Chondrocyte (in vitro differentiated cells): ENCODE measurements at regions not wholly inside any gene's neighbourhood (a gene's known extent, or its start where the extent isn't known, plus 50 kb on each side); places are given as distances from the start of the nearest gene placed in this dataset.
"Not testable (repeated sequence)": the region's sequence is repeated elsewhere in the genome, so short reads cannot be mapped to it uniquely, and the experiment has no call there.

ENCODE experiments used
- DNase-seq: peaks from one replicate; pipeline ENCODE4 v3.0.0; 2021; ENCODE audit warnings: mixed read lengths, low spot score
- H3K27ac Mint-ChIP-seq: one replicate; pipeline ENCODE4 v1.8.0; 2021; ENCODE audit warnings: mild to moderate bottlenecking, moderate library complexity, mixed read lengths; ENCODE audit not compliant: unreplicated experiment
- H3K27me3 Mint-ChIP-seq: 2 replicates; pipeline ENCODE4 v1.8.0; 2021; ENCODE audit warnings: low read depth, mixed read lengths
- H3K36me3 Mint-ChIP-seq: 2 replicates; pipeline ENCODE4 v1.8.0; 2021; ENCODE audit warnings: low read depth, mixed read lengths
- H3K4me1 Mint-ChIP-seq: 2 replicates; pipeline ENCODE4 v1.8.0; 2021; ENCODE audit warnings: low read depth, mild to moderate bottlenecking, mixed read lengths
- H3K4me3 Mint-ChIP-seq: one replicate; pipeline ENCODE4 v1.8.0; 2021; ENCODE audit warnings: mild to moderate bottlenecking, moderate library complexity, mixed read lengths; ENCODE audit not compliant: unreplicated experiment
- H3K9me3 Mint-ChIP-seq: 2 replicates; pipeline ENCODE4 v1.8.0; 2021; ENCODE audit warnings: low read depth, mixed read lengths
- CTCF ChIP-seq: fragments of 200-600 bp; sonication (generic); IDR thresholded peaks from 2 replicates; pipeline ENCODE4 v1.5.0; 2021; ENCODE audit warnings: antibody characterized with exemption, mild to moderate bottlenecking, moderate library complexity

DNA sequence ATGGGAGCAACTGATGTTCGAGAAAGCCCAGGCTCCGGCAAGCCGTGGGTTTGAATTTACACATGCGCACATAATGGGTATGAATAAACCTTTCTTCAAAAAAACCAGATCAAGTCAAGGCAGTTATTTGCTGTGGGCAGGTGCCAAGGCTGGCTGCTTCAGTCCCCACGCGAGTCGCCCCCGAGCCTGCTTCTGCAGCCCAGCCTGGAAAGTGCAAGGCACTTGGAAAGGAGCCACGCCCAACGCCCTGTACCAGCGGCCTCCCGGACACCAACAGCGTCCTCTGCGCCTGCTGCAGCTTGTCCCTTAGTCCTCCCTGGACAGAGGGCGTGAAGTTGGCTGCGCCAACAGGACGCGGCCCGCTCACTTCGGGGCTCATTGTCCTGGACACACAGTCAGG, 68.9 kb downstream of the KLF15 start:
- no peak for DNase-seq

DNA sequence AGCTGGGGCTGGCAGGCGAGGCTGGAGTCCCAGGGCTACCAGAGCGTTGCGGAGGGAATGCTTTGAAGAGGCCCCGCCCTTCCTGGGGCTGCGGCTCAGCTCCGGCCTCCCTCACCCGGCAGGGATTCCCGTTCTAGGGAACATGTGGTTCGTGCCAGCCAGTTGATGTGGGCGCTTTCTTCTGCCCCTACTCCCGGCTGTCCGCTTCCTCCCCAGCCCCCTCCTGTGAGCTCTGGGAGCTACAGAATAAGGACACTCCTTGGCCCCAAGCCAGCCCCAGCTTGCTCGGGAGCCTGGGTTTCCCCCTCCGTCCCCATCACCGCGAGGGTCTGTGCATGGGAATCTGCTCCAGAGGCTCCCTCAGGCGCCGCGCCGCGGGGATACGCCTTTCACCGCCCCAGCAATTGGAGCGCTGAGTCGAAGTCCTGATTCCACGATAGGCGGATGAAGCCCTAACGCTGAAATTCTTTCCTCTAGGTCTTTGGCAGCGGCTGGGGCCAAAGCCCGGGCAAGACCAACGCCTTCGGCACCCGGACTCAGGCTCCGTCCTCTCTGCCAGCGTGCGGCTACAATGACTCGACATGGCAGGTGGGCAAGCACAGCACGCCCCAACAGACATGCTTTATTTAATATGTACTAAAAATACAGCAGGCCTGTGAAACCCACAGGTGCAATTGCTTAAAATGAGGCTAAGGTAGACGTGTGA, 69.5 kb downstream of the KLF15 start:
- H3K4me3 Mint-ChIP-seq, result peak overlapping the region; percentile 74
- peaks cover 9% of the 10 kb centered on the region for H3K27me3 Mint-ChIP-seq

More for the DNA sequence above, 68.9 kb downstream of the KLF15 start:
- Mint-ChIP-seq H3K36me3 (no peaks in the 10 kb centered on the region), H3K27ac (no peak overlapping the region), H3K27me3 (peaks cover 9% of the 10 kb centered on the region), H3K4me1 (peaks cover 19% of the 10 kb centered on the region), H3K9me3 (no peaks in the 10 kb centered on the region), H3K4me3 (no peak overlapping the region)
- no peak for TF ChIP-seq CTCF

GRCh38 chr3:126287171-126287535, 70.1 kb downstream of the KLF15 start:
- peak overlapping the region; percentile 74 for H3K4me3 Mint-ChIP-seq
- no peak for TF ChIP-seq CTCF
- H3K9me3 Mint-ChIP-seq, result no peaks in the 10 kb centered on the region
- H3K27ac Mint-ChIP-seq, result peak overlapping the region; percentile 77
- no peak for DNase-seq
- peaks cover 9% of the 10 kb centered on the region for H3K27me3 Mint-ChIP-seq
- no peaks in the 10 kb centered on the region for H3K36me3 Mint-ChIP-seq
- peaks cover 19% of the 10 kb centered on the region for H3K4me1 Mint-ChIP-seq

More for the DNA sequence above, 69.5 kb downstream of the KLF15 start:
- peaks cover 19% of the 10 kb centered on the region for H3K4me1 Mint-ChIP-seq
- no peak for DNase-seq
- no peaks in the 10 kb centered on the region for H3K9me3 Mint-ChIP-seq
- no peaks in the 10 kb centered on the region for H3K36me3 Mint-ChIP-seq
- TF ChIP-seq CTCF, result peak; percentile 20
- H3K27ac Mint-ChIP-seq, result peak overlapping the region; percentile 77

DNA sequence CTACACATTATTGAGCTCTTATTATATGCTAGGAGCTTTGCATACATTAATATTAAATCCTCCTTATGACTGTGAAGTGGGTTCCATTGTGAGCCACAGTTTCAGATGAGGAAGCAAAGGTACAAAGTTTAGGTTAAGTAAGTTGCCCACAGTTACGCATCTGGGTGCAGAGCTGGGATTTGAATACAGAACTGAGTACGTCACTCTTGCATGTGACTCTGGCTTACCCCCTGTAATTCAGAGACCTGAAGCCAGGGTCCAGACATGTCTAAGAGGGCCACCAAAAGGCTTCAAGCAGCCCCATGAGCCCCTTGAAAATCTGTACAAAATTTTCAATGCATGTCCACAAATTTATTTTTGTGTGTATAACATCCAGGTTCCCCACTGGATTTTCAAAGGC, 71.8 kb downstream of the KLF15 start:
- Mint-ChIP-seq H3K27ac (no peak overlapping the region), H3K4me3 (no peak overlapping the region), H3K4me1 (peaks cover 19% of the 10 kb centered on the region), H3K36me3 (no peaks in the 10 kb centered on the region), H3K27me3 (no peaks in the 10 kb centered on the region), H3K9me3 (no peaks in the 10 kb centered on the region)
- TF ChIP-seq CTCF, result no peak
- DNase-seq, result no peak

GRCh38 chr3:126284258-126284904, 72.8 kb downstream of the KLF15 start:
- H3K9me3 Mint-ChIP-seq, result no peaks in the 10 kb centered on the region
- H3K4me3 Mint-ChIP-seq, result no peak overlapping the region
- no peaks in the 10 kb centered on the region for H3K27me3 Mint-ChIP-seq
- no peak for DNase-seq
- TF ChIP-seq CTCF, result no peak
- peaks cover 19% of the 10 kb centered on the region for H3K4me1 Mint-ChIP-seq
- no peak overlapping the region for H3K27ac Mint-ChIP-seq
- no peaks in the 10 kb centered on the region for H3K36me3 Mint-ChIP-seq

GRCh38 chr3:126283651-126284050, 73.6 kb downstream of the KLF15 start:
- H3K9me3 Mint-ChIP-seq, H3K27me3 Mint-ChIP-seq, DNase-seq, H3K36me3 Mint-ChIP-seq, H3K4me3 Mint-ChIP-seq, H3K27ac Mint-ChIP-seq: not testable (repeated sequence)
- H3K4me1 Mint-ChIP-seq, result peaks cover 19% of the 10 kb centered on the region
